ENCODE measurements at regions not wholly inside any gene's neighbourhood (a gene's known extent, or its start where the extent isn't known, plus 50 kb on each side); places are given as distances from the start of the nearest gene placed in this dataset.

DNA sequence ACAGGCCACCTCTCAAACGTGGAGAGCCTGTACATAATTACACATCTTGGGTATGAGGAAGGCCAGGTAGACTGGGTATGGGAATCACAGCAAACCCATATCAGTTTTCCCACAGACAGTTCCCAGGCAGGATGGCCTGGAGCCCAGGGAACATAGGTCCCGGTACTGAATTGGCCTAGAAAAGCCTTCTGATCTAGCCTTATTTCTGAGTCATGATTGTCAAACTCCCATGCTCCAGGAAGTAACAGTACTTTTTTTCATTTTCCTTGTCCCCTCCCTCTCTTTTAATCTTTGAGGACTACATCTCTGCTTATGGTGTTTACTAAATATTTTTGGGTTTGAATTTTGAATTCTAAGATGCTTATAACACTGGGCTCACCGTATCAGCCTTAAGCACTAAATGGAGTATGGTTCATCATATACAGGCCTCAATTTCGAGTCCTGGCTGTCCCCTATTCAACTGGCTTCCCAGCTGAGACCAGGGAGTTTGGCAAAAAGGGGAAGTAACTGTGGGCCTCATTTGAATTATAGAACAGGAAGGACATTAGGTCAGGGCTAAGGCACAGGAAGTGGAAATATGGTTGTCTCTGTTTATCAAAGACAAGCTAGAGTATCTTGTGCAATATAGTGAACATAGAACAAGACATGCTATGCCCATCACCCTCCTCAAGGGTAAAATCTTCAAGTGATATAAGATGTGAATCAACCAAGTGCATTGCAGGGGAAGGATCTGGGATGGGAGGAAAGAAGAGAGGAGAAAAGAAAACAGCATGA is 494.6 kb downstream of the NTRK3 start:
- DNase-seq (ENCODE audit: extremely low spot score): no peak
- Histone ChIP-seq H3K36me3 (ENCODE audit: insufficient read depth) (no peaks in the 10 kb centered on the region), H3K4me1 (ENCODE audit: insufficient read depth) (no peaks in the 10 kb centered on the region), H3K4me3 (ENCODE audit: low read depth, low read length) (no peak overlapping the region), H3K27ac (ENCODE audit: low read depth) (no peak overlapping the region)
- 77% methylated on average over 4 of the region's 4 CpGs for WGBS

DNA sequence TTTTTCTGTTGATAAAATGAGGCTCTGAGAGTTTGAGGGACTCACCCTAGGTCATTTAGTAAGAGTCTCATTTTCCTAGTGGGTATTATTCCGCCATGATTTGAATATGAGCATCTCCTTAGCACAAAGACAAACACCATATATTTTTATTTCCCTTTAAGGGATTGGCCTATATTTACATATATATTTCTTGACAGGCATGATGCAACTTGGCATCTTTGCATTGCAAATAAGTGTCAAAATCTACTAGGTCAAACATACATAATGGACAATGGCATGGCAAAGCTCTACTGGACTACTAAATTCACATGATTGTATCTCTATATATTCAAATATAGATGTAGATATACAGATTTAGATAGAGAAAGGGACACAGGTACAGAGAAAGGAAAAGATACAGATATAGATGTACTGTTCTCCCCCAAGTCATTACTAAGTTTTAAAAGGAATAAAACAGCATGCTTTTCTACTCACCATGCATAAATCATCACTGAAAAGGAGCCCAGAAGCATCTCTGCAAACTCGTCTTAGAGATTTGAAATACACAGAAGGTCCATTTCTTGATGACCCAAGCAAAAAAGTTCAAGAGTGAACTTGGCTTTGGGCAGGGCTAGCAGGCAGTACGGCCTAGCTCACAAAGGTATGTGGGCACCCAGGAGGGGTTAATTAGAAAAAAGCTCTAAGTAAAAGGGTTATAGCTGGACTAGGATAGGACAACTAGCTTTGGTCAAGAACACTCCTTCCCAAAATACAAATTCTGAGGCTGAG is 495.8 kb downstream of the NTRK3 start:
- DNase-seq (ENCODE audit: extremely low spot score): no peak
- no peaks in the 10 kb centered on the region for H3K36me3 ChIP-seq (ENCODE audit: insufficient read depth)
- no peak overlapping the region for H3K27ac ChIP-seq (ENCODE audit: low read depth)
- no peak overlapping the region for H3K4me3 ChIP-seq (ENCODE audit: low read depth, low read length)
- H3K4me1 ChIP-seq (ENCODE audit: insufficient read depth): no peaks in the 10 kb centered on the region
- 92% methylated on average over 3 of the region's 3 CpGs for WGBS

DNA sequence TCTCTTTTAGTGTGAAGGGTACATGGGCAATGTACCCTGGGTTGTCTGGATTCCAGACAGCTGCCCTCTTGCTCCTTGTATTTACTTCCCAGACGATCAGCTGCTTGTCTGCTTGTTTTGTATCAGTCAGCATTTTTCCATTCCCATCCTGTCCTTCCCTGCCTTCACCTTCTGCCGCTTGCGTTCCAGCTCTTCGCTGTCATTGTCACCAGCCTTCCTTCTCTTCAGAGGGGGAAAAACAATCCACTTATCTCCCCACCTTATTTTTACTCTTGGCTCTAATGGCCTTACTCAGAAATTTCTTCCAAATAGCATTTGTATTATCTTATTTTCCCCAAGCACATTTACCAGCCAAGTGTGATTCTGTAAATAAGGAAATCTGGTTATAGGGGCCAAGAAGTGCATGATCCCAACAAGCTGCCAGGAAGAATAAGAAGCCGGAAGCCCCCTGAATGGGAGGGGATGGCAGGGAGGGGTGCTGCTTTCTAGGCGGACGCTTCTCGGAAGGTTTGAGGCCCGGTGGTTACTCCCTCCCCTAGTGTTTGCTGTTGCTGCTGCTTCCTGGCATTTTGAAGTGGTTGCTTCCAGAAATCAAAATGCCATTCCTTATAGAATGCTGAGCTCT is 497.6 kb downstream of the NTRK3 start:
- Histone ChIP-seq H3K4me1 (ENCODE audit: insufficient read depth) (no peaks in the 10 kb centered on the region), H3K36me3 (ENCODE audit: insufficient read depth) (no peaks in the 10 kb centered on the region), H3K27ac (ENCODE audit: low read depth) (no peak overlapping the region), H3K4me3 (ENCODE audit: low read depth, low read length) (no peak overlapping the region)
- 61% methylated on average over 9 of the region's 9 CpGs for WGBS
- no peak for DNase-seq (ENCODE audit: extremely low spot score)

DNA sequence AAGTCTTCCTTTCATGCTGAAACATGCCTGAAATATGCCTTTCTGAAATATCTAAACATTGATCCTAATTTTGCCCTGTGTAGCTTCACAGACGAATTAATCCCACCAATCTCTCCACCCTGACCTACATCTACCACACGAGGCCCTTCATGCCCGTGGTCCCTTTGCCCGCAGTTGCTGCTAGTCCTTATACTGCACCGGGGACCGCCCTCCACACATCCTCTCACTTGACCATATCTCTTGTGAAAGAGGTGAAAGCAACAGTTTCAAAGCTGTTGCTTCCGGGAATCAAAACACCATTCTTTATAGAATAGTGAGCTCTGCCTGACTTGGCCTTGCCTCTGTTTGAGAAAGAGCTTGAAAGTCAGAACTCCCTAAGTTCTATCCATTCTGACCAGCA is 499.5 kb downstream of the NTRK3 start:
- H3K4me1 ChIP-seq (ENCODE audit: insufficient read depth): no peaks in the 10 kb centered on the region
- H3K4me3 ChIP-seq (ENCODE audit: low read depth, low read length): no peak overlapping the region
- H3K36me3 ChIP-seq (ENCODE audit: insufficient read depth): no peaks in the 10 kb centered on the region
- WGBS: 90% methylated on average over 7 of the region's 7 CpGs
- H3K27ac ChIP-seq (ENCODE audit: low read depth): no peak overlapping the region
- DNase-seq (ENCODE audit: extremely low spot score): no peak

DNA sequence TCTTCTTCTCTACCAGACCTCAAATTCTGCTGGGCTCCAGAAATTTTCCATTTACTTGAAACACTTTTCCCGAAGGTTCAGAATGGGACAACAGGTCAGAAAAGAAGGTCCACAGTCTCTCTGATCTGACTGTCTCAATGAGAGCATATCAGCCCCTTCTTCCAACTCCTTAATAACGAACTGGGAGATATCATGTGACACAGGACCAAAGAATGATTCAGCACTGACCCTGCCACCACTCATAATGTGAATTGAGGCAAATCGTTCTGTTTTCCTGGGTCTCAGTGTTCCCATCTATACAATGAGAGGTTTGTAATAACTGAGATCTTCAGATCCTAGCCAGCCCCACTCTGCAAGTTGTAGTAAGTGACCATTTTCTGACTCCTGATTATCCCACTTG is 500.5 kb downstream of the NTRK3 start:
- 88% methylated on average over 3 of the region's 3 CpGs for WGBS
- H3K4me1 ChIP-seq (ENCODE audit: insufficient read depth): no peaks in the 10 kb centered on the region
- no peak overlapping the region for H3K27ac ChIP-seq (ENCODE audit: low read depth)
- DNase-seq (ENCODE audit: extremely low spot score): no peak
- H3K36me3 ChIP-seq (ENCODE audit: insufficient read depth): no peaks in the 10 kb centered on the region
- no peak overlapping the region for H3K4me3 ChIP-seq (ENCODE audit: low read depth, low read length)

DNA sequence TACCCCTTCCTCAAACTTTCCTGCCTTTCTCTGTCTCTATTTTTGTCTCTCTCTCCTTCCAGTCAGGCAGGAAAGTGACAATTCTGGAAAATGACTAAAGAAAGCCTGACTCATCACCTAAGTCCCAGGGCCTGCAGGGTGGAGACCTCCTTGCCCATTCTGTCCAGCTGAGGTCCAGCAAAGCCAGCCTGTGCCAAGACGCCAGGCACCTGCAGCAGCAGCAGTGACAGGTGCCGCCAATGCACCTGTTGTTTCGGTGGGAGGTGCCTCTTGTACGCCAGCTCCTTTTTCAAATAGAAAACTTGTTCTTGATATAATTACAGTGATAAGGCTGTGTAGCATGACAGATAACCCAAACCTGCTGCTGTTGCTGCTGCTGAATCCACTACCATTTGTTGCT is 501.3 kb downstream of the NTRK3 start:
- no peak overlapping the region for H3K4me3 ChIP-seq (ENCODE audit: low read depth, low read length)
- WGBS: 91% methylated on average over 4 of the region's 4 CpGs
- no peaks in the 10 kb centered on the region for H3K36me3 ChIP-seq (ENCODE audit: insufficient read depth)
- DNase-seq (ENCODE audit: extremely low spot score): no peak
- no peaks in the 10 kb centered on the region for H3K4me1 ChIP-seq (ENCODE audit: insufficient read depth)
- H3K27ac ChIP-seq (ENCODE audit: low read depth): no peak overlapping the region

DNA sequence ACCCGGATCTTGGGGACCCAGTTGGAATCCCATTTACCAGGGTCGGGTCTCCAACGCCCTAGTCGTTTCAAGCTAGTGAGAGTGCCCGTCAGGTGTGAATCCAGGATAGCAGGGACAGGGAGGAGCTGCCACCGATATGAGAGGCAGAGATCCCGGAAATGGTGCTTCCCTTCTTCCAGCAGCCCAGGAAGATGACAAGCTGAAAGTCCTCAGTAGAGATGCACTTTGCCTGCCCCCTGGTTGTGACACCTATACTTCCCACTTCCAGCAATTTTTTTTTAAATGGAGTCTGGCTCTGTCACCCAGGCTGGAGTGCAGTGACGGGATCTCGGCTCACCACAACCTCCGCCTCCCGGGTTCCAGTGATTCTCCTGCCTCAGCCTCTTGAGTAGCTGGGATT is 503.0 kb downstream of the NTRK3 start:
- 84% methylated on average over 11 of the region's 11 CpGs for WGBS
- DNase-seq (ENCODE audit: extremely low spot score): no peak
- H3K36me3 ChIP-seq (ENCODE audit: insufficient read depth): no peaks in the 10 kb centered on the region
- no peaks in the 10 kb centered on the region for H3K4me1 ChIP-seq (ENCODE audit: insufficient read depth)
- no peak overlapping the region for H3K4me3 ChIP-seq (ENCODE audit: low read depth, low read length)
- no peak overlapping the region for H3K27ac ChIP-seq (ENCODE audit: low read depth)

DNA sequence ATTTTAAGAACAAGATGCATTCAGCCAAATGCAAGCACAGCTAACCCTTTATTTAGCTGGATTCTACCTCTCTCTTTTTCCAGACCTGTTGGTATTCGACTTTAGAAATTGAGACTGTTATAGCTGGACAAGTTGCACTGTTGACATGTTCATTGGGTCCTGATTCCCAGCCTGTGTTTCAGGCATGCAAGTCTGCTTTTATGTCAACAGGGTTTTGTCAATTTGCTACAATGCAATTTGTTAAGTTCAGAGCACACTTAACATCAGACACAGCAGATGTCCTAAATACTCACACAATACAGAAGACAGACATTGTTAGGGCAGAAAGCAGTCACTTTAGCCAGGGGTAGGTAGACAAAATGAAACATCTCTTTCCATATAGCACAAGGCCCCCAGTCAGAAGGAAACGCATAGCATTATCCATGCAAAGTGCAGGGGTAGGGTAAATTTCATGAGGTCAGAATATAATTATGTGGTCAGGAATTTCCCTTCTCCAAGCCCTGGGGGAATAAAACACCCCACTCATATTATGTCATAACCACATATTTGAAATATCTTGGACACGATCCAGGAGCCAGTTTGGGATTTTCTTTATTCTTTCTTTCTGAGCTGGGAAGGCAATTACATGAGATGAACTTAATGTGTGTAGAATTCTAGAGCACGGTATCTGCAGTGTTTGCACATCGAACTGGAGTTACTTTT is 504.1 kb downstream of the NTRK3 start:
- WGBS: 30% methylated on average over 5 of the region's 5 CpGs
- no peak overlapping the region for H3K4me3 ChIP-seq (ENCODE audit: low read depth, low read length)
- no peak for DNase-seq (ENCODE audit: extremely low spot score)
- no peaks in the 10 kb centered on the region for H3K4me1 ChIP-seq (ENCODE audit: insufficient read depth)
- H3K36me3 ChIP-seq (ENCODE audit: insufficient read depth): no peaks in the 10 kb centered on the region
- no peak overlapping the region for H3K27ac ChIP-seq (ENCODE audit: low read depth)

DNA sequence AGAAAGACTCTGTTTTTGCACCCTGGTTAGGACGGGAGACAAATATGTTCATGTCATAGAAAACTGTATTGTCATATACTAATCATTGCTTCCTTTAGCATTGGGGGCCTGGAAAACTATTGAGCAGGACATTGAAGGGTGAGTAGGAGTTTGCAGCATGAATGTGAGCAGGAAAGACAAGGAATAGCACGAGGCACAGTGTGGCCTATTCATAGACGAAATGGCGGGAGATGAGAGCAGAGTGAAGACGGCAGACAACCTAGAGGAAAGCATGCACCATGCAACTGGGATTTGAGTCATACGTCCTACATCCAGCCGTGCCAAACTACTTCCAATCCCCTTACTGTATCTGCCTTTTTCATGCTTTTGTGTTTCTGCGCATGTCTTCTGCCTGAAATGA is 508.1 kb downstream of the NTRK3 start:
- H3K4me1 ChIP-seq (ENCODE audit: insufficient read depth): no peaks in the 10 kb centered on the region
- WGBS: 92% methylated on average over 8 of the region's 8 CpGs
- DNase-seq (ENCODE audit: extremely low spot score): no peak
- H3K4me3 ChIP-seq (ENCODE audit: low read depth, low read length): no peak overlapping the region
- no peaks in the 10 kb centered on the region for H3K36me3 ChIP-seq (ENCODE audit: insufficient read depth)
- H3K27ac ChIP-seq (ENCODE audit: low read depth): no peak overlapping the region

DNA sequence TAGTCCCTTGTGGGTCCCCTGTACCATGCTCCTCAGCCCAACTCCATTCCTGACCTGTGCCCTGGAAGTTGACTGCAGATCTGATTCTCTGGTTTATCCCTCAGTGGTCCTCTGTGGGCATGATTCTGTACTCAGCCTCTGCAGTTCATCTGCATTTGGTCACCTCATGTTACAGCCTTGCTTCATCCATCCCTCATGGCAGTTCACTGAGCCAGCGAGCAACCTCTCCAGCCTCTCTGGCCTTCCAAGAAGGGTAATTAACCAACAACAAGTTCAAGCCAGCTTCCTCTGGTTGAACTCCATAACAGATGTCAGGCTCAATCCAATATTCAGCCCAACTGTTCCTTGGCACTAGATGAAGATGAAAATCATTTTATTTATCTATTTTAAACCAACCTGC is 509.5 kb downstream of the NTRK3 start:
- Histone ChIP-seq H3K4me1 (ENCODE audit: insufficient read depth) (no peaks in the 10 kb centered on the region), H3K27ac (ENCODE audit: low read depth) (no peak overlapping the region), H3K4me3 (ENCODE audit: low read depth, low read length) (no peak overlapping the region), H3K36me3 (ENCODE audit: insufficient read depth) (no peaks in the 10 kb centered on the region)
- no peak for DNase-seq (ENCODE audit: extremely low spot score)
- 85% methylated on average over 1 of the region's 1 CpG for WGBS

DNA sequence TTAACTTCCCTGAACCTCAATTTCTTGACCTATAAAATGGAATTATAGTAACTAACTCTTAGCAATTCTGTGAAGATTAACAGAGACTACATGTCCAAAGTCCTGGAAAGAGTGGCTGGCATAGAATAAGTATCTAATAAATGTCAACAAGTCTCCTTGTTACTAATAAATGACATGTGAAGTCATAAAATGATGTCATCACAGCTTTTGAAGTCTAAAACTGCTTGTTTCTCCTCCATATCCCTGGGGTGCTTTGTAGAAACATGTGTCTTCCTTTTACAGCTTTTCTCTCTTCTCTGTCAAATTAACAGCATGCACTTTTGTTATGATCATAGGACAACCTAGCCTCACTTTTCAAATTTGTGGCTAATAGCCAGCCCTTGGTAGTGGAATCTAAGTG is 510.2 kb downstream of the NTRK3 start:
- no peak overlapping the region for H3K27ac ChIP-seq (ENCODE audit: low read depth)

DNA sequence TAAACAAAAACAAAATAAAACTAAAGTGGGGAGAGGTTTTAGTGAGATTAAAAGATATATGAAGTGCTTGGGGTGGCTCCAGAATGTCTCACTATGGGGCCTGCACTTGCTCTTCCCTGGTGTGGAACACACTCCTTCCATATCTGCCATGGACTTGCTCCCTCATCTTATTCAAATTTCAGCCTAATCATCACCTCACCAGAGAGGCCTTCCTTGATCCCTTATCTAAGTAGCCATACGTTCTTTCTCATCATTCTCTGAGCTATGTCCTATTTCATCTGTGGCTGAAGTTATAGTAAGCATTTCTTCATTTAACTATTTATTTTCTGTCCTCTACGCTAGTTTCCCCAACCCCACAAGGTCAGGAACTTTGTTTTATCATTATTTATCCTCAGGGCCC is 511.7 kb downstream of the NTRK3 start:
- H3K4me1 ChIP-seq (ENCODE audit: insufficient read depth): no peaks in the 10 kb centered on the region
- no peaks in the 10 kb centered on the region for H3K36me3 ChIP-seq (ENCODE audit: insufficient read depth)
- 83% methylated on average over 2 of the region's 2 CpGs for WGBS
- no peak overlapping the region for H3K4me3 ChIP-seq (ENCODE audit: low read depth, low read length)
- DNase-seq (ENCODE audit: extremely low spot score): no peak
- no peak overlapping the region for H3K27ac ChIP-seq (ENCODE audit: low read depth)

More for the DNA sequence above, 510.2 kb downstream of the NTRK3 start:
- no peak overlapping the region for H3K4me3 ChIP-seq (ENCODE audit: low read depth, low read length)
- no peak for DNase-seq (ENCODE audit: extremely low spot score)
- no peaks in the 10 kb centered on the region for H3K36me3 ChIP-seq (ENCODE audit: insufficient read depth)
- H3K4me1 ChIP-seq (ENCODE audit: insufficient read depth): no peaks in the 10 kb centered on the region

DNA sequence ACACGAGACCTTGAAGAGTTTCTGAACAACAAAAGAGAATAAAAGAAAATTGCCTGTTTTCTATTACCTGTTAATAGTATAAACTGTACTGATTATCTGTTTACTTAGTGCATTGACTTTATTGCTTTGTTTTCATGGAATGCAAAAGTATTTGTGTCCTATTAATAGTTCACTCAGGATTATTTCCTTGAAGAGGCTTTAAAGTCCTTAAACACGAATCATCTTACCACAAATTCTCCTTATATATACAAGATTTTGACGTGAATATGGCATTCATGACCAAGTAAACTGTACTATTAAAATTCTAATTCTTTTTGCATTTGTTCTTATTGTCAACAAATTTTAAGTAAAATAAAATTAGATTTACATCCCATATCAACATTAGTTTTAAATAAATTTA is 513.0 kb downstream of the NTRK3 start:
- WGBS: 56% methylated on average over 3 of the region's 3 CpGs
- Histone ChIP-seq H3K36me3 (ENCODE audit: insufficient read depth) (no peaks in the 10 kb centered on the region), H3K27ac (ENCODE audit: low read depth) (no peak overlapping the region), H3K4me1 (ENCODE audit: insufficient read depth) (no peaks in the 10 kb centered on the region), H3K4me3 (ENCODE audit: low read depth, low read length) (no peak overlapping the region)
- no peak for DNase-seq (ENCODE audit: extremely low spot score)
